Activated naive CD8-positive, alpha-beta T cell treated with anti-CD3 and anti-CD28 coated beads, Interleukin-2, amount 10 ng/mL, durations not matched to agents 7 days and 5 days (primary cell): ENCODE measurements at regions not wholly inside any gene's neighbourhood (a gene's known extent, or its start where the extent isn't known, plus 50 kb on each side); places are given as distances from the start of the nearest gene placed in this dataset.
"Not testable (repeated sequence)": the region's sequence is repeated elsewhere in the genome, so short reads cannot be mapped to it uniquely, and the experiment has no call there.

Experiments used
- ATAC-seq: fragments of 150-1000 bp; cut with Tn5 transposase; one replicate; pipeline ENCODE4 v1.10.0; 2021; ENCODE audit warnings: low read depth, moderate library complexity
- POLR2A ChIA-PET: fragments of 350-600 bp; sonication (Branson Sonifier 250); formaldehyde crosslinking; loops from one replicate; lab custom pipeline; 2021; ENCODE audit warnings: antibody characterized with exemption; lab: Charles Lee
- DNase-seq: peaks from one replicate; pipeline ENCODE4 v3.0.0; 2021
- H3K27ac Mint-ChIP-seq: one replicate; pipeline ENCODE4 v1.8.0; 2022; ENCODE audit warnings: mild to moderate bottlenecking, mixed read lengths
- H3K27me3 Mint-ChIP-seq: one replicate; pipeline ENCODE4 v1.8.0; 2022; ENCODE audit warnings: mild to moderate bottlenecking, moderate library complexity, mixed read lengths
- H3K36me3 Mint-ChIP-seq: one replicate; pipeline ENCODE4 v1.8.0; 2021; ENCODE audit warnings: mild to moderate bottlenecking, mixed read lengths
- H3K4me1 Mint-ChIP-seq: one replicate; pipeline ENCODE4 v1.8.0; 2021; ENCODE audit warnings: mixed read lengths
- H3K4me3 Mint-ChIP-seq: one replicate; pipeline ENCODE4 v1.8.0; 2022; ENCODE audit warnings: mild to moderate bottlenecking, moderate library complexity, mixed read lengths
- H3K9me3 Mint-ChIP-seq: one replicate; pipeline ENCODE4 v1.8.0; 2021; ENCODE audit warnings: mixed read lengths

DNA sequence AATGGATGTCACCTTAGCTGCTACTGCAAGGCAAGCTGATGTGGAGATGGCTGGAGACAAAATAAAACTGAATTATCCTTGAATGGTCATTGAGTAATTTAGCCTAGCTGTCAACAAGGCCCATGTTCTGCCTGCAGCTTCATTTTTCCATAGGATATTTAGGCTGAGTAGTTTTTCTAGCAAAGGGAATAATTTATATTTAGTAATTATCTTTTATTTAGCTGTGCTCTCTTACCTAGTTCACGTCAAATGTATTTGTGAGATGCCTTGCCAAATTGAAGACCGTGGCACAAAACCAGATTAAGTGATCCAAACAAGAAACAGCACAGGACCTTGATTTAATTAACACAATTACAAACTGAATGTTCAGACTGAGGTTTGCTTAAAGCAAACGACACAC, 77.4 kb upstream of the CEP162 start:
- Mint-ChIP-seq H3K4me1 (no peaks in the 10 kb centered on the region), H3K36me3 (no peaks in the 10 kb centered on the region), H3K27me3 (peaks cover 2% of the 10 kb centered on the region), H3K27ac (no peak overlapping the region), H3K4me3 (no peak overlapping the region), H3K9me3 (no peaks in the 10 kb centered on the region)
- no peak for ATAC-seq
- POLR2A ChIA-PET, result no interaction called here
- no peak for DNase-seq

GRCh38 chr6:84291033-84291432, 63.6 kb upstream of the CEP162 start:
- H3K4me1 Mint-ChIP-seq, POLR2A ChIA-PET, H3K4me3 Mint-ChIP-seq, H3K27ac Mint-ChIP-seq, H3K36me3 Mint-ChIP-seq, H3K27me3 Mint-ChIP-seq, ATAC-seq, H3K9me3 Mint-ChIP-seq, DNase-seq: not testable (repeated sequence)

- POLR2A ChIA-PET, result no interaction called here
- H3K9me3 Mint-ChIP-seq, result no peaks in the 10 kb centered on the region
- no peak overlapping the region for H3K27ac Mint-ChIP-seq
- H3K4me1 Mint-ChIP-seq, result no peaks in the 10 kb centered on the region
- H3K27me3 Mint-ChIP-seq, result peaks cover 5% of the 10 kb centered on the region
- ATAC-seq (no peak), DNase-seq (no peak)
- no peak overlapping the region for H3K4me3 Mint-ChIP-seq
- H3K36me3 Mint-ChIP-seq, result no peaks in the 10 kb centered on the region
Measured at GRCh38 chr6:84284428-84285049, 57.1 kb upstream of the CEP162 start.

- DNase-seq (no peak), ATAC-seq (no peak)
- H3K27ac Mint-ChIP-seq, result no peak overlapping the region
- peaks cover 5% of the 10 kb centered on the region for H3K27me3 Mint-ChIP-seq
- no peaks in the 10 kb centered on the region for H3K4me1 Mint-ChIP-seq
- no peaks in the 10 kb centered on the region for H3K36me3 Mint-ChIP-seq
- no peaks in the 10 kb centered on the region for H3K9me3 Mint-ChIP-seq
- POLR2A ChIA-PET, result no interaction called here
- no peak overlapping the region for H3K4me3 Mint-ChIP-seq
Measured at GRCh38 chr6:84282550-84282949, 55.1 kb upstream of the CEP162 start.

GRCh38 chr6:84280639-84281038, 53.2 kb upstream of the CEP162 start:
- POLR2A ChIA-PET, result no interaction called here
- Mint-ChIP-seq H3K27ac (no peak overlapping the region), H3K9me3 (no peaks in the 10 kb centered on the region), H3K27me3 (peaks cover 8% of the 10 kb centered on the region), H3K4me1 (no peaks in the 10 kb centered on the region), H3K4me3 (no peak overlapping the region), H3K36me3 (no peaks in the 10 kb centered on the region)
- DNase-seq (no peak), ATAC-seq (no peak)

DNA sequence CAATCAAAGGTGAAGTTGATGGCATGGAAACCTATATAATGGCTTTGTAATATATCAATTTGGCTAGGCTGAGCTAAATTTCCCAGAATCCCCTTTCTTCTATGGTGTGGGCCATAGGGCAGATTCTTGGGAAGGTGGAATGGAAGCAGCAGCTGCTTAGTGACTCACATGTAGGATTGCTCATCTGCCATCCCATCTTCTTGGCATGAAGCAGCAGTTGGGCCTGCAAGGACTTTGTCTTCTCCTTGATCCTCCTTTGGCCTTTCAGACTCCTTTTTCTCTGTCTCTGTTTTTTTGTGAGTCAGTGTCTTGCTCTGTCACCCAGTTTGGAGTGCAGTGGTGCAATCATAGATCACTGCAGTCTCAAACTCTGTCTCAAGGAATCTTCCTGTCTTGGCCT, 52.6 kb upstream of the CEP162 start:
- DNase-seq (no peak), ATAC-seq (no peak)
- POLR2A ChIA-PET, result no interaction called here
- Mint-ChIP-seq H3K36me3 (no peaks in the 10 kb centered on the region), H3K27ac (no peak overlapping the region), H3K27me3 (peaks cover 8% of the 10 kb centered on the region), H3K4me3 (no peak overlapping the region), H3K4me1 (no peaks in the 10 kb centered on the region), H3K9me3 (no peaks in the 10 kb centered on the region)

DNA sequence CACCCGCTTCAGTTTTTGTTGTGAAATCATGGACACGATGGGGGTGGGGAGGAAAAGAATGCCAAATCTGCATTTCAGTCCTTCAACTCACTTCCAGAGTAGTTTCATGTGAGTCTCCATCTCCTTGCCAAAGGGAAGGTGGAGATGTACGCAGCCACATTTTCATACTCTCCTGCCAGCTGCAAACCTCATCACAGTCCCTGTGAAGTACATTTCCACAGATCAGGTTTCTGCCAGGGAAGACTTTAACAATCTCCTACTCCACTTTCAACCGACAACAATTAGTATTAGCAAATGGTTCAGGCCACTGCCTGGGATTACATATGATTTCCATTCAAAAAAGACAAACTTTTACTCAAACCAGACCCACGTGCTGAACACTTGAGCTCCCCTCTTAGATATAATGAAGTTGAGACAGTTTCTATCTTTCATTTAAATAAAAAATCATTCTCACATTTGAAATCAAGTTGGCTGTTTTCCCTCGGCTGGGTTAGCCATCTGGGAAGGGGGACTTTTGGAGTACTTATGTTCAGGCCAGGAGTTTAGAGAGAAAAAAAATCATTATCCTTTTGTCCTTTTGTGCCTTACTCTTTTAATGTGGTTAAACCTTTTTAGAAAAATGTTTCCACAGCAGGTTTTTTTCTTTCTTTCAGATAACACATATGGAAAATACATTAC, 51.0 kb upstream of the CEP162 start:
- peaks cover 6% of the 10 kb centered on the region for H3K27me3 Mint-ChIP-seq
- H3K4me3 Mint-ChIP-seq, result no peak overlapping the region
- ATAC-seq, result no peak
- no peak for DNase-seq
- no peaks in the 10 kb centered on the region for H3K4me1 Mint-ChIP-seq
- no peaks in the 10 kb centered on the region for H3K9me3 Mint-ChIP-seq
- H3K27ac Mint-ChIP-seq, result no peak overlapping the region
- H3K36me3 Mint-ChIP-seq, result no peaks in the 10 kb centered on the region
- POLR2A ChIA-PET, result no interaction called here
